ENCODE measurements at regions not wholly inside any gene's neighbourhood (a gene's known extent, or its start where the extent isn't known, plus 50 kb on each side); places are given as distances from the start of the nearest gene placed in this dataset.

- no peak overlapping the region for H3K4me3 ChIP-seq (ENCODE audit: low read depth, low read length)
Measured at GRCh38 chr7:52088008-52088901, 771.6 kb upstream of the COBL start.

GRCh38 chr7:52085610-52086009 lies 769.0 kb upstream of the COBL start:
- H3K4me3 ChIP-seq (ENCODE audit: low read depth, low read length) = no peak overlapping the region
- no peak for DNase-seq (ENCODE audit: low read depth)
- no peak for TF ChIP-seq CTCF (IDR thresholded peaks at IDR 0.05; ENCODE audit: insufficient read depth, low read depth, low read length, missing control alignments)

More at GRCh38 chr7:52088008-52088901, 771.6 kb upstream of the COBL start:
- TF ChIP-seq CTCF (IDR thresholded peaks at IDR 0.05; ENCODE audit: insufficient read depth, low read depth, low read length, missing control alignments) = no peak
- no peak for DNase-seq (ENCODE audit: low read depth)

GRCh38 chr7:52080493-52080892 lies 763.9 kb upstream of the COBL start:
- no peak for DNase-seq (ENCODE audit: low read depth)
- H3K4me3 ChIP-seq (ENCODE audit: low read depth, low read length) = no peak overlapping the region
- TF ChIP-seq CTCF (IDR thresholded peaks at IDR 0.05; ENCODE audit: insufficient read depth, low read depth, low read length, missing control alignments) = no peak

- DNase-seq (ENCODE audit: low read depth) = no peak
- H3K4me3 ChIP-seq (ENCODE audit: low read depth, low read length) = no peak overlapping the region
- no peak for TF ChIP-seq CTCF (IDR thresholded peaks at IDR 0.05; ENCODE audit: insufficient read depth, low read depth, low read length, missing control alignments)
Measured at GRCh38 chr7:52079726-52080125, 763.1 kb upstream of the COBL start.

- TF ChIP-seq CTCF (IDR thresholded peaks at IDR 0.05; ENCODE audit: insufficient read depth, low read depth, low read length, missing control alignments) = no peak
- no peak for DNase-seq (ENCODE audit: low read depth)
- no peak overlapping the region for H3K4me3 ChIP-seq (ENCODE audit: low read depth, low read length)
Measured at GRCh38 chr7:52077571-52077970, 761.0 kb upstream of the COBL start.

- H3K4me3 ChIP-seq (ENCODE audit: low read depth, low read length) = no peak overlapping the region
- no peak for DNase-seq (ENCODE audit: low read depth)
- no peak for TF ChIP-seq CTCF (IDR thresholded peaks at IDR 0.05; ENCODE audit: insufficient read depth, low read depth, low read length, missing control alignments)
Measured at GRCh38 chr7:52074912-52075311, 758.3 kb upstream of the COBL start.

- no peak overlapping the region for H3K4me3 ChIP-seq (ENCODE audit: low read depth, low read length)
- TF ChIP-seq CTCF (IDR thresholded peaks at IDR 0.05; ENCODE audit: insufficient read depth, low read depth, low read length, missing control alignments) = no peak
- DNase-seq (ENCODE audit: low read depth) = no peak
Measured at GRCh38 chr7:52074071-52074470, 757.5 kb upstream of the COBL start.

Measured in GM12865 (cell line).